Activated CD8-positive, alpha-beta memory T cell treated with anti-CD3 and anti-CD28 coated beads for 36 hours (primary cell): ENCODE measurements at regions not wholly inside any gene's neighbourhood (a gene's known extent, or its start where the extent isn't known, plus 50 kb on each side); places are given as distances from the start of the nearest gene placed in this dataset.
"Not testable (repeated sequence)": the region's sequence is repeated elsewhere in the genome, so short reads cannot be mapped to it uniquely, and the experiment has no call there.

ENCODE experiments used
- CTCF ChIA-PET: fragments of 350-600 bp; sonication (Branson Sonifier 250); formaldehyde crosslinking; loops from one replicate; lab custom pipeline; 2021; ENCODE audit warnings: antibody characterized with exemption; lab: Charles Lee
- POLR2A ChIA-PET: fragments of 350-600 bp; sonication (Branson Sonifier 250); formaldehyde crosslinking; loops from one replicate; lab custom pipeline; 2021; ENCODE audit warnings: antibody characterized with exemption; lab: Charles Lee

DNA sequence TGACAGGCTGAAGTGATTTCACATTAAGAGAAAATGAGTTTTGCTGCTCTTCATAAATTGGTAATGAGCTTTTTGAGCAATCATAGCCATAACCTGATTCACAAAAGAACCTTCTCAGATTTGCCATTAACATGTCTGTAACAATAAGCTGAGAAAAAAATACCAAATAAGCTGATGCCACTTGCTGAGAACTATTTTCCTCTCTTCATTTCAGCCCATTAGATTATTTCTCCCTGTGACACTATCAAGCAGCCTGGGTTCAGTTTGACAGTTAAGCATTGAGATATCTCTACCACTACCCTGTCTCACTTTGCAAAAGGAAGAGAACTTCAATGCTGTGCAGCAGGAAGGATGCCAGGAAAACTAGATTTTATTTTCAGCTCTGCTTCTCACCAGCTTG, 673.9 kb downstream of the TRIB2 start:
- ChIA-PET POLR2A (no interaction called here), CTCF (no interaction called here)

DNA sequence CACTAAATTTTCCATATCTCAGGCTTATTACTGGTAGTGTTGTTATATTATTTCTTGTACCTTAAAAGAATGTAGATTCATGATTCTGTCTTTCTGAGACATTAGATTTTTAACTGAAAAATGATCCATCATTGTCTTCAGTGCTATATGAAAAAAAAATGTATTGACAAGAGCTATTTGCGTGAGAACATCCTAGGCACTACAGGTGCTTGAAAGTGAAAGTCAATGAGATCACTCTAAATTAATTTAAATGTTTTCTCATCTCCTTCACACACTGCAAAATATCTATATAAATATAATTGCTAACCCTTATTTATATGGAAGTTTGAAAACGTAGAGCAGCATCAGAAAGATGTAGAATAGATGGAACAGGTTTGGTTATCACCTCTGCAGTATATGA, 684.6 kb downstream of the TRIB2 start:
- ChIA-PET CTCF (no interaction called here), POLR2A (no interaction called here)

DNA sequence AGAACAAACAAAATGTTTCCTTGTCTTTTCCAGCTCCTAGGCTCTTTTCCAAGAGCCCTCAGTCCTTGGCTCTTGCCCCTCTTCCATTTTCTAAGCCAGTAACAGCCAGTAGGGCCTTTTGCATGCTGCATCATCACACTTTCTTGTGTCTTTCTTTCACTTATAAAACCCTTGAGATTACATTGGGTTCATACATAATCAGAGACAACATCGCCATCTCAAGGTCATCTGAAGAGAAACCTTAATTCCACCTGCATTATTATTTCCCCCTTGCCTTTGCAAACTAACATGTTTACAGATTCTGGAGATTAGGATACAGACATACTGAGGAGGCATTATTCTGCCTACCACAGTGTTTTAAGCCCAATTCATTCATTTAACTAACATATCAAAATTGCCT, 697.3 kb downstream of the TRIB2 start:
- CTCF ChIA-PET: no interaction called here
- POLR2A ChIA-PET: no interaction called here

DNA sequence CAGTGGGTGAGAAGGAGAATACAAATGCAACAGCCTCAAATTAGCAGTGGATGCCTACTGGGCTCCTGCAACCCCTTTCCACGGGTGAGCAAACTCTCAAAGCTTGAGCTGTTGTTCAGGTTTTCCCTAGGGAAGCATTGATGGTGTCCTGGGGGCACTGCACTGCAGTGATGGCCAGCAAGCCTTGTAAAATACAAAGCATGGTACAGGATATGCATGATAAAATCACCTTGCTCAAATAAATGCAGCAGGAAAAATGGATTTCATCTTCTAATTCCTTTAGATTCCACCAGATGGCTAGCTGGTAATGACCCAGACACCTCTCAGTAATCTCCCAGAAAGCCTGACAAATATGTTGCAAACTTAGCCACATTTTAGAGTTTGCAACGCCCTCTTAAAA, 698.2 kb downstream of the TRIB2 start:
- ChIA-PET POLR2A (no interaction called here), CTCF (no interaction called here)

DNA sequence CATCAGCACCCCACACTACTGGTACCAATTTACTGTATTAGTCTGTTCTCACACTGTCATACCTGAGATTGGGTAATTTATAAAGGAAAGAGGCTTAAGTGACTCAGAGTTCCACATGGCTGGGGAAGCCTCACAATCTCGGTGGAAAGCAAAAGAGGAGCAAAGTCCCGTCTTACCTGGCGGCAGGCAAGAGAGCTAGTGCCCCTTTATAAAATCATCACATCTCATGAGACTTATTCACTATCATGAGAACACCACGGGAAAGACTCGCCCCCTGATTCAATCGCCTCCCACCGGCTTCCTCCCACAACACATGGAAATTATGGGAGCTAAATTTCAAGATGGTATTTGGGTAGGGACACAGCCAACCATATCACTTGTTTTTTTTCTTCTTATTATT, 717.2 kb downstream of the TRIB2 start:
- POLR2A ChIA-PET: no interaction called here
- CTCF ChIA-PET: no interaction called here

DNA sequence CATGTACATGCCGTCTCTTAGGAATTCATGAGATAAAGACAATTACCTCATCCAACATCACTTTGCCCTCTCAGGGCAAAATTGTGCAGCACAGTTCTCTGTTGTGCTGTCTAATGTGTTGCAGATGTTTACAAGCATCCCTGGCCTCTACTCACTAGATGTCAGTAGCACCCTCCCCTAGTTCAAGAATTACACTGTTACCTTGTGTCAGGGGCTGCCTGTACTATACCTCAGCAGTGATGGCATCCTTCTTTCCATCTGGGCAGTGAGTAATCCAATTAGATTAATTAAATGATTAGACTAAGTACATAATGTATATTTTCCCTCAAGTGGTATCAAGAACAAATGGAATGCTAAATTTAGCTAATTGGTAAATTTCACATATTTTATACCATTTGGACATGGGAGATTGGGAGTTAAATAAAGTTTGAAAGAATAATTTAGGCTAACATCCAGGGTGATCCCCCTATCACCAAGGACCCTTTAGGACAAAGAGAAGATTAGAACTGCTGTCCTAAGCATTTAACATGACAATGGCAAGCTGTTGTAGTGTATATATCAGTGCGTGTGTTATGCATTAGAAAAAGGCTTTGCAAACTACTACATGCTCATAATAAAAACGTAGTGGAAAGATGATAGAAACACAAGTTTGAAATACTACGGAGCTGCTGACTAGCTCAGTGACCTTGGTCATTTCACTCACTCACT, 727.0 kb downstream of the TRIB2 start:
- CTCF ChIA-PET, POLR2A ChIA-PET: not testable (repeated sequence)

DNA sequence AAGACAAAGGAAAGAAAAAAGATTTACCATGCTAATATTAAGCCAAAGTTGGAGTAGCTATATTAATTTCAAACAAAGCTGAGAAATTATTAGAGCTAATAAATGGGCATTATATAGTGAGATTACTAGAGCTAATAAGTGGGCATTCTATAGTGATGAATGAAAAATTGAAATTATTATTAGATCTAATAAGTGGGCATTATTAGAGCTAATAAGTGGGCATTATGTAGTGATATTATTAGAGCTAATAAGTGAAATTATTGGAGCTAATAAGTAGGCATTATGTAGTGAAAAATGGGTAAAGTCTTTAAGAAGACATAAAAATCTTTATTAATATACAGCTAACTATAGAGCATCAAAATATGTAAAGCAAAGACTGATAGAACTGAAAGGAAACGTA, 745.7 kb downstream of the TRIB2 start:
- ChIA-PET CTCF (no interaction called here), POLR2A (no interaction called here)

DNA sequence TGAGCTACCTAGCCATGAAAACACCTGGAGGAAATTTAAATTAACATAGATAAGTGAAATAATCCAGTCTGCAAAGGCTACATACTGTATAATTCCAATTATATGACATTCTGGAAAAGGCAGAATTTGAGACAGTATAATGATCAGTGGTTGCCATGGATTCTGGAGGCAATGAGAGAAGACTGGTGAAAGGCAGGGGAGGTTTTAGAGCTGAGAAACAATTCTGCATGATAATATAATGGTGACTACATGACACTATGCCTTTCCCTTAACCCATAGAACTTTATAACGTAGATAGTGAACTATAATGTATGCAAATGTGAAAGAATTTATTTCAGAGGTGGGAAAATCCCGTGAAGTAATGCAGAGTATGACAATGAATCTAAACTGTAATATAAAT, 749.3 kb downstream of the TRIB2 start:
- ChIA-PET CTCF (no interaction called here), POLR2A (no interaction called here)

DNA sequence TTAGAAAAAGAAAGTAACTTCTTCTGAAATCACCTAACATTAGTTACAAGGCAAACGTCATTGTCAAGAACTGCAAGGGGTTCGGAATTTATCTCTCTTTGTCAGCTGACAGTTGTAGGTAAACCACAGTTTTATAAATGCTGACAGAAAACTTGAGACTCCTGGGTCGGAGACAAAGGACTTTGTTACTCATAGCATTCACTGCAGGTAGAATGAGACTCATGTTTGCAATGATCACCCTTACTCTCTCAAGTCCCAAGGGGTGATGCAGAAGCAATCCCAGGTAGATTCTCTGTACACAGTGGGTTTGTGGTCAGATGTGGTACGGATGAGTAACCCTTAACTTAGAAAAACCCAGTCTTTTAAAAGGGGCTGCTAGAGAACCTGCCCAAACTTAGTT, 757.8 kb downstream of the TRIB2 start:
- CTCF ChIA-PET: no interaction called here
- POLR2A ChIA-PET: no interaction called here

DNA sequence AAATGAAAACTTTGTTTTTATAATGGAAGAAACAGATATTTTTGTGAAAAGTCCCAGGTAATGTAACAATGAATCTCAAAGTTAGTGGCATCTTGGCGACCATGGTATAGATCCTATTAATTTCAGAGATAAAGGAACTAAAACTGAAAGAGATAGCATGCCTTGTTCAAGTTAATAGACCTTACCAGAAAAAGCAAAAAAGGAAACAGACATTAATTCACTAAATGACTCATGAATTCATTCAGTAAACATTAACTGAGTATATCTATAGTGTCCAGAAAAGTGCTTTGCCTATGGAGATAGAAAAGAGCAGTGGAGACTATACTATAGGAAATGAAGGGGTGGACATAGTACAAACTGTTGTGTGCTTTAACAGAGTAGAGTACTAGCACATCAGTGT, 763.3 kb downstream of the TRIB2 start:
- CTCF ChIA-PET: no interaction called here
- POLR2A ChIA-PET: no interaction called here

DNA sequence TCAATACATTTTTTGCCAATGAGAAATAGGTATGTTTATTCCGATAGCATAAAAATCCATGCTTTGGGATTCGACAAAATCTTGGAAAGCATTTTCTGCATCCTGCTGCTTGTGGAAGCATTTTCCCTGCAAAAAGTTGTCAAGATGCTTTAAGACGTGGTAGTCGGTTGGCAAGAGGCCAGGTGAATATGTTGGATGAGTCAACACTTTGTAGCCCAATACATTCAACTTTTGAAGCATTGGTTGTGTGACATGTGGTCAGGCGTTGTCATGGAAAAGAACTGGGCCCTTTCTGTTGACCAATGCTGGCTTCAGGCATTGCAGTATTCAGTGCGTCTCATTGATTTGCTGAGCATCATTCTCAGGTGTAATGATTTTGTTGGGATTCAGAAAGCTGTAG, 764.5 kb downstream of the TRIB2 start:
- POLR2A ChIA-PET: no interaction called here
- CTCF ChIA-PET: no interaction called here

DNA sequence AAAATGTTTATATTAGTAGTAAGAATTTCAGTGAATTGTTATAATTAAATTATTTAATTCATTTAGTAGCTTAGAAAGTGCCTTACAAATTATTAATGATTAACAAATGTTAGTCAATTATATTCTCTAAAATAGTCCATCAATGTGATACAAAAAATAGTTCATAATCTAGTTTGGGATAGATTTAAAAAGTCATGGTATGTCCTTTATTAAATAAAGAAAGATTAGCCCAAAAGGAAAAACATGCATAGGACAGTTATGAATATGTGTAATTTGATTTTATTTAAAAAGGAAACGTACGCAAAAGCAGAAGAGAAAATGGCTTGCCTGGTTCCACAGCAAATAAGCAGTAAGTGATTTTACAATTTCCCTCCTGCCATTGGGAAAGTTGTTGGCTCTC, 768.5 kb downstream of the TRIB2 start:
- POLR2A ChIA-PET: no interaction called here
- CTCF ChIA-PET: no interaction called here

DNA sequence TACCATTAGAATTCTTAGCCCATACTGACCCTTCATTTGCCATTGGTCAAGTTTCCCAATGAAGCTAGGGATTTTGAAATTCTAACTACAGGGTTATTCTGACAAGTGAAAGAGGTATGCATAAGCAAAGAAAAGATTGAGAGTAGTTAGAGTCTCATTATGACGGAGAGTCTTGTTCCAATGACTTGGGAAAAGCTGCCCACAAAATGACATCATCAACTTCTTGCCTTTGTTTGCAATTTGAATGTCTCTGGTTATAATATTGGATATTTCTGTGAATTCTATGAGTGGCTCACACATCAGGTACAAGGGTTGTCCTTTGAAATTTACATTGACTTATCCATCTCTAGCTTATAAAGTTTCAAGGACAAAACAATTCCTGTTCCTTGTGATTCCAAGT, 772.2 kb downstream of the TRIB2 start:
- CTCF ChIA-PET: no interaction called here
- POLR2A ChIA-PET: no interaction called here

DNA sequence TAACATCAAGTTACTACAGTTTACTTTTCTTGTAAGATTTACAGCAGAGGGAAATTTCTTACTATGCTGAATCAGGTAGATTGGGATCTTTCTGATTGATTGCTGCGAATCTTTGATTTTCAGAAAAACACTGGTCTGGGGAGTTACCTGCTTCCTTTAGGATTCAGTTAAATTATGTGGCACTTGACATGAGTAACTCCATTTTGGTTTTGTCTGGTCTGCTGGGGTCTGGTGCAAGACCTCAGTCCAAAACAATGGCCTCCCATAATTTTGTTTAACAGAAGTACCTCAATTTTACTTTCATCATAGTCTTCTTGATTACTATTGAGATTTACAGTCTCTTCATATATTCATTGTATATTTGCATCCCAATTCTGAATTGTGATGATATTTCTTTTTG, 775.5 kb downstream of the TRIB2 start:
- POLR2A ChIA-PET: no interaction called here
- CTCF ChIA-PET: no interaction called here

DNA sequence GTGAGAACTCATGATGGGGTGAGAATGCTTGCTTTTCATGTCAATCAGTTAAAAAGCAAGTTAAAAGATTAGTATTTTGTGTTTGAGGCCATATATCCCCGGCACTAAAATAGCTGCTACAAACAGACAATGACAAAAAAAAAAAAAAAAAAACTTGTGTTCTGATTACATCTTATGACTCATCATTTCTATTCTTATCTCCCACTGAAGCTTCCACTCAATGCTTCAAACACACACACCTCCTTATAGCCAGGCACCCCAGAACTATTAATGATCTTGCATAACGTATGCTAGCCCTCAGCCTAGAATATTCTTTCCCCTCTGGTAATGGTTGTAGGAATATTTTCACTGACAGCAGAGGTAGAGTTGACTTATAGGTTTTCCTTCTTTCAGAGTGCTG, 778.3 kb downstream of the TRIB2 start:
- POLR2A ChIA-PET: no interaction called here
- CTCF ChIA-PET: no interaction called here

DNA sequence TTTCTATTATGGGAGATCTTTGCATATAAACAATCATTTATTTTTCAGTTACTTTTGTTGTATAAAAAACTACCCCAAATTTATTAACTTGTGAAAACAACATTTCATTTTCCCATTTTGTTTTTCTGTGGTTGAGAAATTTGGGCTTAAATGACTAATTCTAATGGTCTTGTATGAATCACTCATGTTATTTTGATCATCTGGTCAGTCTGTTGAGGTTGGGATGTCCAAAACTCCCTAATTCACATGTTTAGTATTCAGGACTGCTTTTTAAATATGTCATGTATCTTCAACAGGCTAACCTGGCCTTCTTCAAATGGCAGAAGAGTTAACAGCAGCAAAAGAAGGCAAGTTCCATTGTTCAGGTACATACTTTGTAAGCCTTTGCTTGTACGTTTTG, 788.1 kb downstream of the TRIB2 start:
- CTCF ChIA-PET: no interaction called here
- POLR2A ChIA-PET: no interaction called here

DNA sequence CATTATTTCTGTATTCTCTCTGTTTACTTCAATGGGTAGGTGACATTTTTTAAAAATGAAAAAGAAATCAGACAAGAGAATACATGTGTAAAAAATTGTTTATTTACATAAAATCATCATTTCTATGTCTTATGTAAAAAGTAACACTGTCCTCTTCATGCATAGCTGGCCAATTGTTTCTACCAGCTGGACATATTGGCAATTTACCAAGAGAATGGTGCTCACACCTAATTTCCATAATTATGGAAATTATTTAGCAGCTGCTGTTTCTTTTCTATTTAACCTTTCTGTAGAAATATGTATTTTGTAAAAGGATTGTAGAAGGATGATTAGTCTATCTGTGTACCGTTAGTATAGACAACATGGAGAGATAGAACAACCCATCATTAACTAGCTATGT, 791.9 kb downstream of the TRIB2 start:
- POLR2A ChIA-PET: no interaction called here
- CTCF ChIA-PET: no interaction called here

DNA sequence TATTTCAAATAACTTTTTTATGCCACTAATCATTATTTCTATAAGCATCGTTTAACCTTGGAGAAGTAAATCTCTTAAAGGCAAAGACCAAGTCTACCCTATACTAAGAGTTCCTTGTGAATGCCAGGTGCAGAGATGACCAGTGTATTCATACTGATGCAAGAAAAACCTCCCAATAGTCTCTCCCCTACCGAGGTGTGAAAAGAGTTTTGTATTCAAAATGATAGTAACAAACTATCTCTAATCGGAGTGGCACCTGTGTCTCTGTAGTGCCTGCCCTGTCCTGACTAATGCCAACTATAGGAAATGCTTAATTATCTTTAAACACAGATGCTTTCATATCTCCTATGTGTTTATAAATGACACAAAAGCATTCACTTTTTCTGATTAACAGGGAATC, 798.5 kb downstream of the TRIB2 start:
- ChIA-PET CTCF (no interaction called here), POLR2A (no interaction called here)

DNA sequence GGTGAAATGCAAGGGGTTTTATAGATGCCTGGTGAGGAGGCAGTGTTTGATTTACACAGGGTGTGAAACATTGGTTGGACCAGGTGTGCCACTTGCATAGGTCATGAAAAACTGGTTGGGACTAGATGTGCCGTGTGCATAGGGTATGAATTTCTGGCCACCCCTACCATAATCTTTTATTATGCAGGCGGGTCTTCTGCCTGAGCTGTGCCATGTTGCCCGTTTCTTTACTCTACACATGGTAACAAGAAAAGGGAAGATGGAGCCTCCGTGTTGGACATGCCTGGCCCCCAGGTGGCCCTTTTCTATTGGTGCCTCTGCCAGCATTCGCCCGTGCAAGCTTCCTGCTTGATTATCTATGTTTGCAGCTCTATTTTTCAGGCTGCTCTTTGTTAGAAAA, 805.4 kb downstream of the TRIB2 start:
- ChIA-PET CTCF (no interaction called here), POLR2A (no interaction called here)

DNA sequence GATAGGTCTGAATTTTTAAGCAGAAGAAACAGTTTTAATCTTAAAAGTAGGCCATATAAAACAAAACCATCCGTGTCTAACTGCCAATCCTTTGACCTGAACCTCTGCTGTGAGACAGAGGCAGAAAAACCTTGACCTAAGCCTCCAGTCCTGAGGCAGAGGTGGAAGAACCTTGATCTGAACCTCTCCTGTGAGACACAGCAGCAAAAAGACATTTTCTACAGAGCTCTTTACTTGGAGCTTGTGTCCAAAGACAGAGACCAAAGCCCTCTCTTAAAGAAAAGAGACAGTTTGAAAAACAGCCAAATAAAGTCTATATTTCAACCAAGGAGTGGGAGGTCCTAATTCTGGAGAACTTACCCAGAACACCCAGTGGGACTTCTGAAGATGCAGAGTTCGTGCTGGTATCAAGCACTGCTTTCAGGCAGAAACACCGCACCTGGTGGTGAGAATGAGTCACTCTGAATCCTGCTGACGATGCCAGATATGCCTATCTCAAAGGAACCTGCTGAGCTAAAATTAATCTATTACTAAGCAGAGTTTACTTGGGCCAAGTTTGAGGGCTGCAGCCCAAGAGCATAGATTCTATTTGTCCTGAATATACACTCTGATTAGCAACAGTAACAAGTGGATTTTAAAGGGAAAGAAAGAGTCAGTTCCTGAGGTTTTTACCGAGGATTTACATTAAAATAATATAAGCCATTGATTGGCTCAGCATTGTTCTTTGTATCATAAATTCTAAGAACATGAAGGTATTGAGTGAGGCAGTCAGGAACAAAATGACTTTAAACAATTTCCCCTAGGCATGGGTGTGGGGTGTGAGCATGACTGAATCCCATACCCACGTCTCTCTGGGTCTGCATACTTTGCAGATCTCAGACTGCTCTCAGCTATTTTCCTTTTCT, 806.4 kb downstream of the TRIB2 start:
- ChIA-PET POLR2A (no interaction called here), CTCF (no interaction called here)

DNA sequence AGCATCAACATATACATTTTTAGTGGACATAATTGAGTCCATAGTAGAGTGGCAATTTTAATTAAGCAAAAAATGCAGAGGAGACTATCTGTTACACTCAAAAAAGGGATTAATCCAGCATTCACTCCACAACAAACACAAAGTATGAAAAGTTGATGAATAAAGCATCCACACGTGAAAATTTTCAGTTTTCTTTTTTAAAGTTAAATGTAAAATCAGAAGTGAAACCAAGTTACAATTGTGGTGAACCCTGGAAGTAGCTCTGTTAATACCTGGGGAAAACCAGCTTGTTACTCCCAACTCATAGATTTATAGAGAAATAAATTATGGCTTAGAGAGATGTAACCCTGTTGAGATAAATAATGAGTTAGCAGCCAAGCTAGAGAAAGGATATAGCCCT, 807.8 kb downstream of the TRIB2 start:
- ChIA-PET CTCF (no interaction called here), POLR2A (no interaction called here)
